NCI-H446 treated with DMSO at 0.1 percent for 48 hours (cell line): ENCODE measurements at regions not wholly inside any gene's neighbourhood (a gene's known extent, or its start where the extent isn't known, plus 50 kb on each side); places are given as distances from the start of the nearest gene placed in this dataset.
"Not testable (repeated sequence)": the region's sequence is repeated elsewhere in the genome, so short reads cannot be mapped to it uniquely, and the experiment has no call there.

ENCODE experiments used
- DNase-seq: peaks from one replicate; lab custom pipeline; 2025; lab: John Stamatoyannopoulos, UW

DNA sequence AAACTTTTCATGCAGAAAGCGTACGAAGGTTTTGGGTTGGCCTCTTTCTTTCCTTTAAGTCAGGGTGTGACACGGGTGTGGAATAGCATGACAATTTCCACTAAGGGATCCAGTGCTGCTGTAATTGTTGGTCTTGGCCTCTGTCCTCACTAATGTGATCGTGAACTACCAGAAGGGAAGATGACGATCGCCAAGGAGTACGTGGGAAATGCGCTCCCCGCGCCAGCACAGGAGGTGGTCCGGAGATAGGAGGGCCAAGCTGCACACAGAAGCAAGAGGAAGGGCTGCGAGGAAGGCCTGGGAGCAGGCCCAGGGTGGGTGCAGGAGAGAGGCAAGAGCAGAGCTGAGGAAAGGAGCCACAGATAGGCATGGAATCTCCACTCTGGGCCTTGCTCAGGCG is 79.7 kb upstream of the PODXL start:
- DNase-seq, result no peak

DNA sequence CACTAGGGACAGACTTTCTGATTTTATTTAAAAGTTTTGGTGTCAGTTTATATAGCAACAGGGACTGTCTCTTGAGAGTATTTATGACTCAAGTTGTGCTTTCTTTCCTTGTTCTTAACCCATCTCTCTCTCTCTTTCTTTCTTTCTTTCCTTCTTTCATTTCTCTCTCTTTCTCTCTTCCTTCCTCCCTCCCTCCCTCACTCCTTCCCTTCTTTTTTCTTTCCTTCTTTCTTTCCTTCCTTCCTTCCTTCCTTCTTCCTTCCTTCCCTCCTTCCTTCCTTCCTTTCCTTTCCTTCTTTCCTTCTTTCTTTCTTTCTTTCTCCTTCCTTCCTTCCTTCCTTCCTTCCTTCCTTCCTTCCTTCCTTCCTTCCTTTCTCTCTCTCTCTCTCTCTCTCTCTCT is 77.8 kb upstream of the PODXL start:
- not testable (repeated sequence) for DNase-seq

DNA sequence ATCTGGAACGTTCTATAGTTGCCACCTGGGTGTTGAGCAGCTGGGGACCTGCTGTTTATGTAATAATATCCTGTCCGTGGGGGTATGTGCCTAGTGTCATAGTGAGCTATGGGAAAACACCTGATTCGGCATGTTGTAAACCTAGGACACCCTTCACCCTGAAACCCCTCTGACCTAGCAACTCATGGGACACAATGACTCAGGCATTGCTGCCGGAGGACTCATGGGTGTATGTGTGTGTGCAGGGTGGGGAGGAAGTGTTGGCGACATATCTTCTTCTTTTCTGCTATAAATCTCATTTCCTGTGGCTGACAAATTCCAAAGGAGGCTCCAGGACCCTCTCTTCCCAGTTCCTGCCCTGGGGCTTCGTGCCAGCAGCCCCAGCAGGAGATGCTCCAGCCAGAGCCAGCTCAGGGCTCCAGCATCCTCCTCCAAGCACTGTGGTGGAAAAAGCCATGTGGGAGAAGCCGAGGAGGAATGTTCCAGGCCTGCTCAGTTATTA is 77.0 kb upstream of the PODXL start:
- no peak for DNase-seq

DNA sequence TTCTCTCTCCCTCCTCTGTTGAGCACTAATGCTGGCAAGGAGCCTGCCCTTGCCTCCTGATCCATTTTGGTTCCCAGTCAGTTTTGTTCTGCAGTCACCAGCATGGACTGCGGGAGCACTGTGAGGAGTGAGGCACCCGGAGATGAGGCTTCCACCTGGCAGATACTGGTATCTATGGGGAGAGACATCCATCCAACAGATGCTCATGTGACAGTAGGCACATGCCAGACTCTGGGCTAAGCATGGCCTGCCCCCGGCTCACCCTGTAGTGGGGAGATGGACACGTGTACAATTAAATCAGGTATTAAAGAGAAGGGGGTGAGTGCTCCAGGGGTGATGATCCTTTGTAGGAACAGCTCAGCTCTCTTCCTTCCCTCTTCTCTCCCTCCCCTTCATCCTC is 74.0 kb upstream of the PODXL start:
- no peak for DNase-seq

DNA sequence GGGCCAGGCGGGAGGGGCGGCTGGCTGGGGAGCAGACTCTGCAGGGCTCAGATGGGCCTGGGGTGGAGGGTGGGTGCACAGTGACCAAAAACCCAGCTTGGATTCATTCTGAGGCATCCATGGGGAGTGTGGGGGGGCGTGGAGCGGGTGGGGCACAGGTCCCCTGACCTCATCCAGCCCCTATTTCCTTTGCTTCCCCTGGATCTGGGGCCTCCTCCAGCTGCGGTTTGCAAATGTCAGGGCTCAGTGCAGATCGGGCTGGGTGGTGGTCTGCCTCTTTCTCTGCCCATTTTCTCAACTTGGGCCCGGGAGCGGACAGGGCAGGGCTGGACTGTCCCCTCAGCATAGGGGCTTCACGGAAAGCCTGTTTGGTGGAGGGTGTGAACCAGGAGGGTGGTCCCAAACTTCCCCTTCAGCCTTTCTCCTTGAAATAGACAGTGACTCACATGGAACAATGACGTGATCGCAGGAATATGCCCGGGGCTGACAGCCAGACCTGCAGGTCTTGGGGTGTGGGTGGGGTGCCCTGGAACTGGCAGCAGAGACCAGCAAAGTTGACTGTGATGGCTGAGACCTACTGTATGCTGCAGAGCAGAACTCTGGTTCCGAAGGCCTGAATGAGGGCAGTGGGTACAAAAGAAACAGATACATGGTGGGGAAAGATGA is 72.9 kb upstream of the PODXL start:
- DNase-seq, result no peak

DNA sequence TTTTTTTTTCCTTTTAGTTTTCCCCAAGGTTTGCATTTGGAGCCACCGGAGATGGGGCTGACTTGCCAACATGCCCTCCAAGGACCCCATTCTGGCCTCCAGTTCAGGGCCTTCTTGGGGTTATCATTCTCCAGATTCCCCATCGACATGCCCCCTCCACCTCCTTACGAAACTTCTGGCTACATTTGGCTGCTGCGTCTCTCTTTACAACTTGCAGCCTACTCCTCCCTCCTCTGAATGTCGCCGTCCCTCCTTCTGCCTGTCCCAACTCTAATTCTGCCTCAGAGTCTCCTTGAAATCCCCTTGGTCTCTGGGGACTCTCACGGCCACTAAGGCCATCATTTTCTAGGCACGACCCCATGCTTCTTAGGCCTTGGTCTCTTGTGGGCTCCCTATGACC is 72.2 kb upstream of the PODXL start:
- DNase-seq, result no peak

DNA sequence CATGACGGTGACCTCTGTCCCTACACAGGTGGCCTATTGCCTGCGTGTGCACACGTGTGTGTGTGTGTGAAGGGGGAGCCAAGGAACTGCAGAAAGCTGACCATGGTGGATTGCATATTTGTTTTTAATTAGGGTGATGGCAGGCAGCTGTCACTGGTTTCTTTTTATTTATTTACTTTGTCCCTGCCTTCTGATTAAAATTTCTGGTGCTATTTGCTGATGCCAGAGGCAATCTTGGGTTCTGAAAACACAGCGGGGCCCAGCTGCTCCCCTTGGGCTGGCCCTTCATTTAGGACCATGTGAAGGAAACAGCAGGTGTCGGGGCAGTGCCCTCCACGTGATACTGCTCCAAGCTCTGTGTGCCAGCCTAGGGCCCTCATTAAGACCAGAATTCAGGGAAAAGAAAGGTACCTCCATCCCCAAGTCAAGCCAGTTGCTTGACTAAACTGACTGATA is 71.3 kb upstream of the PODXL start:
- DNase-seq, result no peak

DNA sequence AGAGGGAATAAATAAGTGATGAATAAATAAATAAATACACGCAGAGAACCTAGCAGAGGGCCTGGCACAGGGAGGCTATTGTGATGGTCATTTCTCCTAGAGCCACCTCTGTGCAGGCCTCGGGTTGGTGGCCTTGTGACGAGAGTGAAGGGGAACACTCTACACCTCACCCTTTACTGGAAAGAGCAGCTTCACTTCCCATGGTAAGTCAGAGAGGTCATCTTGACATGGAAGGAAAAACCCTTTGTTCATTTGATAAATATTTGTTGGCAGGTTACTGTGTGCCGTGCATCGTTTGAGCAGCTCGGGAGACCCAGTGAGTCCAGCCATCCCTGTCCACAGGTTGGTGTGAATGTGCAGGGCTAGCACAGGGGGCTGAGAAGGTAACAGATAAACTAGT is 70.2 kb upstream of the PODXL start:
- DNase-seq, result no peak

DNA sequence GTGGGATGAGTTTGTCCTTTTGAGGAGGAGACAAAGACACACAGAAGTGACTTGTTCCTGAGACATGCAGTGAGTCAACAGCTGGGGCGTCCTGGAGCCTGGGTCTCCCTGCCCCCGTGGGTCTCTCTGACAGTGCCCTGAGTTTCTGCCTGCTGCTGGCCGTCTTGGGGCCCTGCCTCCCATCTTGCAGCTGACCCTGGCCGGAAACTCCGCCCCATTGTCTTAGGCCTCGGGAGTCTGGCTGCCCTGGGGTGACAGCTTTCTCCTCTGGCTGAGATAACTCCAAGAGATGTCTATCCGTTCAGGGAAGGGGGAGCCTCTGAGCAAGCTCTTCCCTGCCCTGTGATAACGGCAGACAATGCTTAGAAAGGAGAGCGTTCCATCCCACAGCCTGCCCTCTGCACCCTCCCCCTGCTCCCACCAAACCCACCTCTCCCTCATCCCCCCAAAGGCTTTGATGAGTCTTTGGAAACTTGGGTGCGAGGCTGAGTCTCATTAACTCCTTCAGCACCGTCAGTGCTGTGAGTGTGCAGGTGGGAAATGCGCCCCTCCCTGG is 69.5 kb upstream of the PODXL start:
- no peak for DNase-seq

DNA sequence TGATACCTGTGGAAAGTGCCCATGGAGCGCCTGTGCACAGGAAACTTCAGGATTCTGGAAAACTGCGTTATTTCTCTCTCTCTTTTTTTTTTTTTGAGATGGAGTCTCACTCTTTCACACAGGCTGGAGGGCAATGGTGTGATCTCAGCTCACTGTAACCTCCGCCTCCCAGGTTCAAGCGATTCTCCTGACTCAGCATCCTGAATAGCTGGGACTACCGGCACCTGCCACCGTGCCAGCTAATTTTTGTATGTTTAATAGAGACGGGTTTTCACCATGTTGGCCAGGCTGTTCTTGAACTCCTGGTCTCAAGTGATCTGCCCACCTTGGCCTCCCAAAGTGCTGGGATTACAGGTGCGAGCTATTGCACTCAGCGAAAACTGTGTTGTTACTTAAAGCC is 68.9 kb upstream of the PODXL start:
- DNase-seq, result not testable (repeated sequence)

DNA sequence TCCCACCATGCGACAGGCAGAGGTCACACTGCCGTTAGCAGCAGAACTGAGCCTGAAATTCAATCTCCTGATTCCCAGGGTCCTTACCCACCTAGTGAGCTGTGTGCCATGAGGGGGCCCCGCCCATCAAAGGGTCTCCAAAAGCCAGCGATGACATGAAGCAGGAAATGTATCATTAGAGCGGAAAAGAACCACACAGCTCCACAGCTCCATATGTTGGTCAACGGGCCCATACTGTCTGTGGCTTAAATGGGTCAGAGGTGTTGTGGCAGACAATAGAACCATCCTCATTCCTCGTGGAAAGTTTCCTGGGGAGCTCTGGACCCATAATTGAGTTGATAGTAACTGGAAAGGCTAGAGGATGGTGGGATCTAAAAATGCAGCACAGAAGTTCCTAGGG is 68.1 kb upstream of the PODXL start:
- no peak for DNase-seq

DNA sequence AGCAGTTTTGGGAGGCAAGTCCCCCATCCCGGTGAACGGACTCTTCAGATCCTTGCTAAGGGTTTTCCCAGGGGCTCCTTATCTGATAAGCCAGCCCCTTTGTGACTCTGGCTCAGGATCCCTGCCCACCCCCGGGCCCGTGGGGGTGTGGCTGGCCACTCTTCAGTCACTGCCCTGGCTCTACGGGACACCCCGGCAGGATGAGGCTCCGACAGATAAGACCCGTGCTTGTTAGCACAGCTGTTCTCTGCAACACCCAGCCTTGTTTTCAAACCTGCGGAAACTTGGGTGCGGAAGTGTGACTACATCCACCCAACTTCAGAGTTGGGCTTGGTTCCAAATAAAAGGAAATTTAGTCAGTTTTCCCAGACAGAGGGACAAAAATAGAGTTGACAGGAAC is 66.7 kb upstream of the PODXL start:
- DNase-seq, result no peak

DNA sequence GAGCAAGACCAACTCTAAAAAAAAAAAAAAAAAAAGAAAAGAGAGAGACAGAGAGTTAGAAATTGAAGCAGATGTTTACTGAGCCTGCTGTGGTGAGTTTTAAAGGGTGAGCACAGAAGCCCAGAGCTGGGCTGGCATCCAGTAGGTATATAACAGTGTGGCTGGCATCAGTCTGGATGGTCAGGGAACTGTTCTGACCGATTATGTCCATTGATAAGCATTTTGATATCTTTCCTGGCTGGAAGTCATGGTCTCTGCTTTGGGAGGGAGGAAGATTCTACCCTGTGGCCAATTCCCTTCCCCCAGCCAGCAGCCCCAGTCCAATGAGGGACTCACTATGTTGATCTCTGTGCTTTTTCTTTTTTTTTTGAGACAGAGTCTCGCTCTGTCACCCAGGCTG is 65.2 kb upstream of the PODXL start:
- no peak for DNase-seq

DNA sequence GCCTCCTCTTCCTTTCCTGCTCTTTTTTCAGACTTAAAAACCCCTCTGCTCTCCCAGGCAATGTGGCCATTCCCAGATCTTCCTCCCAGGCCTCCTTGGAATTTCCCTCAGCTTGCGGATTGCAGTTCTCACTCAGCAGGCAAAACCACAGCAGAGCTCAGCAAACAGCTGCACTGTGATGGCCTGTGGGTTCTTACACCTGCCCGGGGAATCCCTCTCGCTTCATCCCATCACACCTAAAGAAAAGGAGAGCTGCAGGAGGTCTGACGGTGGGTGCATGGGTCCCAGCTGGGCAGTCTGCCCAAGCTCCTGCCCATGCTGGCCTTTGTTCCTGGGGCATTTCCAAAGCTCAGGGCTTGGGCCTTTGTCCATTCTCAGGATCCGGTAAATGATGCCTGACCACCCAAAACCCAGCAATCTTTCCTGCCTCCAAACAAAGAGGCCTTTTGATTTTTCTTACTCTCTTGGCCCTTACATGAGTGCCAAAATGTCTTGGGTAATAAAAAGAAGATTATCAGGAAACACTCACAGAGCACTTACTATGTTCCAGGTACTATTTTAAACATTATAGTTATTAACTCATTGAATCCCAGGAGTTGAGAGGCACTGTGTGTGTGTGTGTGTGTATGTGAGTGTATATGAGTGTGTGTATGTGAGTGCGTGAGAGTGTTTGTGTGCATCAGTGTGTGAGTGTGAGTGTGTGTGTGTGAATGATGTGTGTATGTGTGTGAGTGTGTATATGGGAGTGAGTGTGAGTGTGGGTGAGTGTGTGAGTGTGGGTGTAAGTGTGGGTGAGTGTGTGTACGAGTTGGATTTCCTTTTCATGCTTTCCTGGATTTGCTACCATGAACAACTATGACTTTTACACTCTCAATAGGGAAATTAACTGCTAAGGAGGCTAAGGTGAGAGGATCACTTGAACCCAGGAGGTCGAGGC is 64.5 kb upstream of the PODXL start:
- no peak for DNase-seq

DNA sequence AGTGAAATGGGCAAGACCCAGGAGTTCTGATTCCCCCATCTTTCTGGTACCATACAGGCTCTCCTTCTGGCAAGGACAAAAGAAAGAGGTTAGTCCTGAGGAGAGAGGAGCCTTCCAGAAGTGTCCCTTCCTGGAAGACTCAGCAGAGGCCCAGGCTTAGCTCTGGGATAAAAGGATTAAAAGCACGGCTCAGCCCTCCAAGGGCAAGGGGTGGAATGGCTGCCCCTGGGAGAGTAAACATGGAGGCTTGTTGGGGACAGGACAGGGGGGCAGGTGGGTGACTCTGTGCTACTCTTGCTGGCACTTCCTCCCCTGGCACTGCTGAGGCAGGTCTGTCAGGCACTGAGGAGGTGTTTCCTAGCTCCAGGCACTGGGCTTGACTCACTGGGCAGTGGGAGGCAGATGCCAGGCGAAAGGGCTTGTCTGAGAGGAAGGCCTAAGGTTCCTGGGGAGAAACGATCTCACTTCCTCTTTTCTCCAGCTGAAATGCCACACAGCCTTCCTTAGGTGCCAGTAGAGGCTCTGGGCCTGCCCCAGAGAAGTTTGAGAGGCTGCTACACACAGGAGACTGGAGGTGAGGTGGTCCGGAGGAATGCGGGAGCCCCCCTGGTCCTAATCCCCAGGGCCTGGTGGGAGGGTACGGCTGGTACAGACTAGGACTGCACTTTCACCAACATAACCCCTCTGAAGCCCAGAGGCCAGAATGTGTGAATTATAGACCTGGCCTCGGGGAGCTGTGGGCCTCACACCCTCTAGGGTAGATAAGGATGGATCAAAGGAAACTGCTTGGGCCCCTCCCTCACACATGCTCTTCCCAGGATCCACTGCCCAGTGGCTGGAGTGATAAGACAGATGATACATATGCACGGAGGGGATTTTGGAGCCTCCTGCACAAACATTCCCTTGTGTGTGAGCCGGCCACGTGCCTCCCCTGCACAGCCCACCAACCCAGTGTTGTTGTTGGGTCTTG is 63.2 kb upstream of the PODXL start:
- no peak for DNase-seq

DNA sequence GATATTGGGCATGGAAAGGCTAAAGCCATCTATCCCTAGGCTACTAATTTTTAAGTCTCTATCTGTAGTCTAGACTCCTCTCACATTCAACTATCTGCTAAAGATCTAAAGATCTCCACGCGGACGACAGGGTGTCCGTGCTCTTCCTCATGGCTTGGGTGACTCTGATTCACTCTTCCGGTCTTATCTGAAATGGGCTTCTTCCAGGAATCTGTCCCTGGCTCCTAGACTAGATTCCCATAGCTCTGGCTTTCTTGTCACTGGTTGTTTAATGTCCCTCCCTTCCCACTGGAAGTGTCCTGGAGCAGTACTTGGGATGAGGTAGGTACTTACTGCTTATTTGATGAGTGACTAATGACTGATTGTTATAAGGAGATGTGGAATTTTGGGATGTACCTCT is 62.0 kb upstream of the PODXL start:
- DNase-seq, result no peak

DNA sequence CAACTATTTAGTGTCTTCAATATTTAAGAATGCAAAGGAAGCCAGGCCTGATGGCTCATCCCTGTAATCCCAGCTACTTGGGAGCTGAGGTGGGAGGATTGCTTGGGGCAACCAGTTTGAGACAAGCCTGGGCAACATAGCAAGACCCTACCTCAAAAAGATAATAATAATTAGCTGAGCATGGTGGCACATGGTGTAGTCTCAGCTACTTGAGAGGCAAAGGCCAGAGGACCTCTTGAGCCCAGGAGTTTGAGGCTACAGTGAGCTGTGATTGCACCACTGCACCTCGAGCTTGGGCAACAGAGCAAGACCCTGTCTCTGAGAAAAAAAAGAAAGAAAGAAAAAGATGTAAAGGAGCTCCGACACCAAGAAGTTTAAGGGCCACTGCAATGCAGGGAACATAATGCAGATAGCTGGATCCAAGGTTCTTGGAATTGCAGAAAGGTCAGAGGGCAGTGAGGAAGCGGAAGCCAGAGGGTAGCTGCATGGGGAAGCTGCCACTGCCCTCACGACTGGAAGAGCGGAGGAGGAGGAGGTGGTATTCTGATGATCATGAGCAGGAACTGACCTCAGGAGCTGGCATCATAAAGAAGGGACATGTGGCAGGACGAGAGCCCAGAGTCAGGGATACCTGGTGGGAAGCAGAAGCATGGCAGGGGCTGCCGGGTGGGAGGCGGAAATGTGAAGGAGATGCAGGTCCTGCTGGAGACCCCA is 60.2 kb upstream of the PODXL start:
- no peak for DNase-seq

DNA sequence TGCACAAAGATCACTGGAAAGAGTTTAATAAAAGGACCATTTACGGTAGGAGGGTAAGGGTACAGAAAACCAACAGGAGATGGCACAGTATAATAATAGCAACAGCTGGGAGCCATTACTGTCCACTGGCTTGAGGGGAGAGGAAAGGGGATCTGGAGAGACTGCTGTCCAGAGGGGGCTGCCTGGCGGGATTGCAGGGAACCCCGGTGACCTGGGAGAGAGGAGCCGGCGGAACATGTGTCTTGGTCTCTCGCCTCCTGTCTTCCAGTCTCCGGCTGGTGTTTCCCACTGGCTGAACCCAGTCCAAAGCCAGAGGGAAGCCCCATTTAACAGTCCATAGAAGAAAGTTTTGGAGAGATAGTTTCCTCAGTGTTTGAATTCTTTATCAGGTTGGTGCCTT is 57.5 kb upstream of the PODXL start:
- no peak for DNase-seq

DNA sequence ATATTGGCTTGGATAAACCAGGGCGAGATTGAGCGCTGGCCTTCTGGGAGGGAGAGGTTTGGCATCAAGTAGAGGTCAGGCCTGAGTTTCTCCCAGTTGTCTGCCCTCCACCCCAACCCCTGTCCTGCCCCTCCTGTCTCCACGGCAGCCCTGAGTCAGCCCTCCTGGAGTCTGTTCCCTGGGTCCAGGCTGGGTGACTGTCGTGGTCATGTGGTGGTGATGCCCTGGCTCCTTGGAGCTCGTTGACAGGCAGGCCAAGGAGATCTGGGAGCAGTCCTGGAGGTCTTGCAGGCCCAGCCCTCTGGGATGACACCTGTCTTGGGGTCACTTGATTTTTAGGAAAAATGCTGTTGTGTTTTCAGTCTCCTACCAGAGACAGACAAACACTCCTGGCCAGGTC is 53.6 kb upstream of the PODXL start:
- DNase-seq, result no peak

DNA sequence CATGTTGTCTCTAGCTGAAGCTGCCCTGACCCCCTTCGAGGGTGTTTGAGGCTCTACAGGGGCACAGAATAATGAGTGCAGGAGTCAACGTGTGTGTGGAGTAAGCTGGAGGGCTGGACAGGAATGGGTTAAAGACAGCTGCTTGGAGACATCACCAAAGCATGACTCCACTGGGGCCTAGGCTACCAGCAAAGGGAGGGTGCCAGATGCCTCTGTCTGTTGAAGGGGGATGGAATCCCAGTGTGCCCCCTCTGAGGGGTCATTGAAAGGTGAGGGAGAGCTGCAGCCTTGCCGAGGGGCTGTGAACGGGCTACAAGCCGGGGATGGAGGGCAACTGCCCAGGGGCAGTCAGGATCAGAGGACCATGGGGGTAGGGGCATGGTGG is 51.7 kb upstream of the PODXL start:
- no peak for DNase-seq
